HCT116 (cell line): ENCODE measurements at regions not wholly inside any gene's neighbourhood (a gene's known extent, or its start where the extent isn't known, plus 50 kb on each side); places are given as distances from the start of the nearest gene placed in this dataset.

Experiments used
- ELF1 ChIP-seq: IDR thresholded peaks from 2 replicates; pipeline ENCODE4 v1.6.1; 2012; ENCODE audit warnings: low read depth, borderline replicate concordance
- EZH2 ChIP-seq: fragments of 200-600 bp; sonication (generic); IDR thresholded peaks from 2 replicates; pipeline ENCODE4 v1.6.1; 2017; ENCODE audit warnings: antibody characterized with exemption, mixed run types
- POLR2A ChIP-seq: IDR thresholded peaks from 2 replicates; pipeline ENCODE4 v1.7.0; 2011; ENCODE audit warnings: borderline replicate concordance; ENCODE audit not compliant: insufficient read depth, insufficient read length; ENCODE audit errors: extremely low read depth
- POLR2AphosphoS5 ChIP-seq: IDR thresholded peaks from 2 replicates; pipeline ENCODE4 v1.6.1; 2011; ENCODE audit warnings: mild to moderate bottlenecking, low read depth, low read length, moderate library complexity
- RAD21 ChIP-seq: IDR thresholded peaks from 2 replicates; pipeline ENCODE4 v1.6.1; 2012; ENCODE audit warnings: low read depth, mild to moderate bottlenecking
- SIN3A ChIP-seq: IDR thresholded peaks from 2 replicates; pipeline ENCODE4 v1.6.1; 2012; ENCODE audit warnings: low read depth
- SP1 ChIP-seq: IDR thresholded peaks from 2 replicates; pipeline ENCODE4 v1.6.1; 2012; ENCODE audit warnings: low read depth
- SRF ChIP-seq: IDR thresholded peaks from 2 replicates; pipeline ENCODE4 v1.6.1; 2012; ENCODE audit warnings: low read depth
- TCF7L2 ChIP-seq: IDR thresholded peaks from 2 replicates; pipeline ENCODE4 v1.7.0; 2011; ENCODE audit warnings: borderline replicate concordance, inconsistent platforms; ENCODE audit not compliant: insufficient read depth, insufficient read length; ENCODE audit errors: extremely low read depth
- YY1 ChIP-seq: IDR thresholded peaks from 2 replicates; pipeline ENCODE4 v1.6.1; 2011; ENCODE audit warnings: low read length, low read depth, moderate library complexity, mild to moderate bottlenecking; ENCODE audit not compliant: insufficient replicate concordance; ENCODE audit errors: extremely low read depth
- TF ChIP-seq, protein P1 (sequence below), 3 experiments: fragments of 200-600 bp in 1 of 3; sonication (generic) in 1 of 3; IDR thresholded peaks in 2 of 3; conservative IDR thresholded peaks in 1 of 3; 2 replicates each; pipeline ENCODE4 v1.5.1; 2012 to 2017; ENCODE audit warnings: low read depth in 2 of 3, low read length in 2 of 3, antibody characterized with exemption in 1 of 3, borderline replicate concordance in 1 of 3, control low read depth in 1 of 3, mild to moderate bottlenecking in 1 of 3, mixed read lengths in 1 of 3, mixed run types in 1 of 3, moderate library complexity in 1 of 3; ENCODE audit not compliant: insufficient read depth in 1 of 3
- TF ChIP-seq, protein P2 (sequence below): IDR thresholded peaks from 2 replicates; pipeline ENCODE4 v1.6.1; 2012; ENCODE audit warnings: low read depth
- TF ChIP-seq, protein P3 (sequence below): IDR thresholded peaks from 2 replicates; pipeline ENCODE4 v1.6.1; 2012

GRCh38 chr14:97377550-97377949 lies 580.4 kb downstream of the VRK1 start:
- no peak for TF ChIP-seq SIN3A
- no peak for TF ChIP-seq POLR2AphosphoS5
- no peak for TF ChIP-seq YY1
- no peak for TF ChIP-seq RAD21
- TF ChIP-seq, protein P1, sequence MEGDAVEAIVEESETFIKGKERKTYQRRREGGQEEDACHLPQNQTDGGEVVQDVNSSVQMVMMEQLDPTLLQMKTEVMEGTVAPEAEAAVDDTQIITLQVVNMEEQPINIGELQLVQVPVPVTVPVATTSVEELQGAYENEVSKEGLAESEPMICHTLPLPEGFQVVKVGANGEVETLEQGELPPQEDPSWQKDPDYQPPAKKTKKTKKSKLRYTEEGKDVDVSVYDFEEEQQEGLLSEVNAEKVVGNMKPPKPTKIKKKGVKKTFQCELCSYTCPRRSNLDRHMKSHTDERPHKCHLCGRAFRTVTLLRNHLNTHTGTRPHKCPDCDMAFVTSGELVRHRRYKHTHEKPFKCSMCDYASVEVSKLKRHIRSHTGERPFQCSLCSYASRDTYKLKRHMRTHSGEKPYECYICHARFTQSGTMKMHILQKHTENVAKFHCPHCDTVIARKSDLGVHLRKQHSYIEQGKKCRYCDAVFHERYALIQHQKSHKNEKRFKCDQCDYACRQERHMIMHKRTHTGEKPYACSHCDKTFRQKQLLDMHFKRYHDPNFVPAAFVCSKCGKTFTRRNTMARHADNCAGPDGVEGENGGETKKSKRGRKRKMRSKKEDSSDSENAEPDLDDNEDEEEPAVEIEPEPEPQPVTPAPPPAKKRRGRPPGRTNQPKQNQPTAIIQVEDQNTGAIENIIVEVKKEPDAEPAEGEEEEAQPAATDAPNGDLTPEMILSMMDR (IDR thresholded peaks at IDR 0.05 in 2 of 3, conservative IDR thresholded peaks at IDR 0.05 in 1 of 3; ENCODE audit: borderline replicate concordance in 1 of 3, insufficient read depth in 1 of 3, low read depth in 2 of 3, low read length in 2 of 3) = no peak
- TF ChIP-seq, protein P2, sequence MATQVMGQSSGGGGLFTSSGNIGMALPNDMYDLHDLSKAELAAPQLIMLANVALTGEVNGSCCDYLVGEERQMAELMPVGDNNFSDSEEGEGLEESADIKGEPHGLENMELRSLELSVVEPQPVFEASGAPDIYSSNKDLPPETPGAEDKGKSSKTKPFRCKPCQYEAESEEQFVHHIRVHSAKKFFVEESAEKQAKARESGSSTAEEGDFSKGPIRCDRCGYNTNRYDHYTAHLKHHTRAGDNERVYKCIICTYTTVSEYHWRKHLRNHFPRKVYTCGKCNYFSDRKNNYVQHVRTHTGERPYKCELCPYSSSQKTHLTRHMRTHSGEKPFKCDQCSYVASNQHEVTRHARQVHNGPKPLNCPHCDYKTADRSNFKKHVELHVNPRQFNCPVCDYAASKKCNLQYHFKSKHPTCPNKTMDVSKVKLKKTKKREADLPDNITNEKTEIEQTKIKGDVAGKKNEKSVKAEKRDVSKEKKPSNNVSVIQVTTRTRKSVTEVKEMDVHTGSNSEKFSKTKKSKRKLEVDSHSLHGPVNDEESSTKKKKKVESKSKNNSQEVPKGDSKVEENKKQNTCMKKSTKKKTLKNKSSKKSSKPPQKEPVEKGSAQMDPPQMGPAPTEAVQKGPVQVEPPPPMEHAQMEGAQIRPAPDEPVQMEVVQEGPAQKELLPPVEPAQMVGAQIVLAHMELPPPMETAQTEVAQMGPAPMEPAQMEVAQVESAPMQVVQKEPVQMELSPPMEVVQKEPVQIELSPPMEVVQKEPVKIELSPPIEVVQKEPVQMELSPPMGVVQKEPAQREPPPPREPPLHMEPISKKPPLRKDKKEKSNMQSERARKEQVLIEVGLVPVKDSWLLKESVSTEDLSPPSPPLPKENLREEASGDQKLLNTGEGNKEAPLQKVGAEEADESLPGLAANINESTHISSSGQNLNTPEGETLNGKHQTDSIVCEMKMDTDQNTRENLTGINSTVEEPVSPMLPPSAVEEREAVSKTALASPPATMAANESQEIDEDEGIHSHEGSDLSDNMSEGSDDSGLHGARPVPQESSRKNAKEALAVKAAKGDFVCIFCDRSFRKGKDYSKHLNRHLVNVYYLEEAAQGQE = no peak
- no peak for TF ChIP-seq POLR2A
- TF ChIP-seq EZH2 = no peak
- TF ChIP-seq SP1 = no peak
- no peak for TF ChIP-seq ELF1
- no peak for TF ChIP-seq TCF7L2
- TF ChIP-seq, protein P3, sequence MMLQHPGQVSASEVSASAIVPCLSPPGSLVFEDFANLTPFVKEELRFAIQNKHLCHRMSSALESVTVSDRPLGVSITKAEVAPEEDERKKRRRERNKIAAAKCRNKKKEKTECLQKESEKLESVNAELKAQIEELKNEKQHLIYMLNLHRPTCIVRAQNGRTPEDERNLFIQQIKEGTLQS = no peak
- TF ChIP-seq SRF = no peak
